ENCODE measurements at regions not wholly inside any gene's neighbourhood (a gene's known extent, or its start where the extent isn't known, plus 50 kb on each side); places are given as distances from the start of the nearest gene placed in this dataset.

DNA sequence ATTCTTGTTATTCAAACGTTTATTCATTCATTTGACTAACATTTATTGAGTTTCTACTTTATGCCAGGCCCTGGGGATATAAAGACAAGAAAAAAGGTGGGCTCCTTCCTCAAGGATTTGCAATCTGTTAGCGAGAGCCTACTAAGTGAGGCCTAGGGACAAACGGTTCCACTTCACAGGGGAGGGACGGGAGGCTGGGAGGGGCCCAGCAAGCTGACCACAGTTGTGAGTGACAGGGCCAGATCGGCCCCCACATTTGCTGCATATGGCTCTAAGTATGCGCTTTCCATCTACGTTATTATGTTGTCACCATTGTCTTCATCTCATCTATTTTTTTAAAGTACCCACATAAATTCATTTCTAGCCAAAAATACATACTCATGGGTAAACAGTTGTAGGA lies 271.1 kb downstream of the BUD13 start:
- TF ChIP-seq, protein P1, sequence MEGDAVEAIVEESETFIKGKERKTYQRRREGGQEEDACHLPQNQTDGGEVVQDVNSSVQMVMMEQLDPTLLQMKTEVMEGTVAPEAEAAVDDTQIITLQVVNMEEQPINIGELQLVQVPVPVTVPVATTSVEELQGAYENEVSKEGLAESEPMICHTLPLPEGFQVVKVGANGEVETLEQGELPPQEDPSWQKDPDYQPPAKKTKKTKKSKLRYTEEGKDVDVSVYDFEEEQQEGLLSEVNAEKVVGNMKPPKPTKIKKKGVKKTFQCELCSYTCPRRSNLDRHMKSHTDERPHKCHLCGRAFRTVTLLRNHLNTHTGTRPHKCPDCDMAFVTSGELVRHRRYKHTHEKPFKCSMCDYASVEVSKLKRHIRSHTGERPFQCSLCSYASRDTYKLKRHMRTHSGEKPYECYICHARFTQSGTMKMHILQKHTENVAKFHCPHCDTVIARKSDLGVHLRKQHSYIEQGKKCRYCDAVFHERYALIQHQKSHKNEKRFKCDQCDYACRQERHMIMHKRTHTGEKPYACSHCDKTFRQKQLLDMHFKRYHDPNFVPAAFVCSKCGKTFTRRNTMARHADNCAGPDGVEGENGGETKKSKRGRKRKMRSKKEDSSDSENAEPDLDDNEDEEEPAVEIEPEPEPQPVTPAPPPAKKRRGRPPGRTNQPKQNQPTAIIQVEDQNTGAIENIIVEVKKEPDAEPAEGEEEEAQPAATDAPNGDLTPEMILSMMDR (IDR thresholded peaks at IDR 0.05) = no peak
- no peak for TF ChIP-seq POLR2AphosphoS5 (IDR thresholded peaks at IDR 0.05; ENCODE audit: insufficient read depth in 1 of 2, low read depth in 1 of 2)
